Stimulated activated naive CD8-positive, alpha-beta T cell treated with anti-CD3 and anti-CD28 coated beads, Interleukin-15, amount 100 ng/mL, for 72 hours (primary cell): ENCODE measurements at regions not wholly inside any gene's neighbourhood (a gene's known extent, or its start where the extent isn't known, plus 50 kb on each side); places are given as distances from the start of the nearest gene placed in this dataset.

Experiments used
- ATAC-seq: fragments of 150-1000 bp; cut with Tn5 transposase; 2 replicates; pipeline ENCODE4 v1.10.0; 2021; ENCODE audit warnings: mild to moderate bottlenecking, moderate library complexity
- DNase-seq, 2 donors: peaks; one replicate each; pipeline ENCODE4 v3.0.0; 2021 to 2022
- H3K27ac Mint-ChIP-seq, 2 donors: one replicate each; pipeline ENCODE4 v1.8.0; 2022; ENCODE audit warnings: mild to moderate bottlenecking in 2 of 2, mixed read lengths in 2 of 2, moderate library complexity in 2 of 2
- H3K27me3 Mint-ChIP-seq: one replicate; pipeline ENCODE4 v1.8.0; 2022; ENCODE audit warnings: mixed read lengths
- H3K4me1 Mint-ChIP-seq: one replicate; pipeline ENCODE4 v1.8.0; 2022; ENCODE audit warnings: mild to moderate bottlenecking, mixed read lengths
- H3K4me3 Mint-ChIP-seq, 2 donors: one replicate each; pipeline ENCODE4 v1.8.0; 2022; ENCODE audit warnings: mild to moderate bottlenecking in 2 of 2, mixed read lengths in 2 of 2, moderate library complexity in 1 of 2
- H3K9me3 Mint-ChIP-seq, 2 donors: one replicate each; pipeline ENCODE4 v1.8.0; 2022; ENCODE audit warnings: mixed read lengths in 2 of 2

- Mint-ChIP-seq H3K27me3 (no peaks in the 10 kb centered on the region), H3K27ac (no peak overlapping the region), H3K9me3 (peaks cover 0 to 3% of the 10 kb centered on the region in 2 donors), H3K4me3 (no peak overlapping the region), H3K4me1 (no peaks in the 10 kb centered on the region)
- DNase-seq (no peak), ATAC-seq (no peak)
These were observed 176.6 kb upstream of the CENPE start for GRCh38 chr4:103374758-103375157.

- H3K4me3 Mint-ChIP-seq = no peak overlapping the region
- DNase-seq (no peak), ATAC-seq (no peak)
- H3K27ac Mint-ChIP-seq = no peak overlapping the region
- H3K9me3 Mint-ChIP-seq = no peaks in the 10 kb centered on the region
- H3K4me1 Mint-ChIP-seq = no peaks in the 10 kb centered on the region
- no peaks in the 10 kb centered on the region for H3K27me3 Mint-ChIP-seq
These were observed 176.2 kb upstream of the CENPE start for GRCh38 chr4:103374306-103374705.

GRCh38 chr4:103372002-103372558, 173.9 kb upstream of the CENPE start:
- no peaks in the 10 kb centered on the region for H3K27me3 Mint-ChIP-seq

GRCh38 chr4:103370336-103370735, 172.2 kb upstream of the CENPE start:
- DNase-seq (no peak), ATAC-seq (no peak)
- Mint-ChIP-seq H3K27ac (no peak overlapping the region), H3K4me3 (no peak overlapping the region), H3K9me3 (no peaks in the 10 kb centered on the region), H3K27me3 (no peaks in the 10 kb centered on the region), H3K4me1 (no peaks in the 10 kb centered on the region)

More at GRCh38 chr4:103372002-103372558, 173.9 kb upstream of the CENPE start:
- ATAC-seq (no peak), DNase-seq (no peak)
- Mint-ChIP-seq H3K4me3 (no peak overlapping the region), H3K9me3 (no peaks in the 10 kb centered on the region), H3K4me1 (no peaks in the 10 kb centered on the region), H3K27ac (no peak overlapping the region)

GRCh38 chr4:103365285-103365684, 167.1 kb upstream of the CENPE start:
- Mint-ChIP-seq H3K27me3 (no peaks in the 10 kb centered on the region), H3K9me3 (peaks cover 0 to 16% of the 10 kb centered on the region in 2 donors), H3K27ac (no peak overlapping the region), H3K4me3 (no peak overlapping the region), H3K4me1 (no peaks in the 10 kb centered on the region)
- DNase-seq = no peak
- no peak for ATAC-seq

GRCh38 chr4:103364083-103364482, 165.9 kb upstream of the CENPE start:
- H3K27me3 Mint-ChIP-seq = no peaks in the 10 kb centered on the region
- H3K4me3 Mint-ChIP-seq = no peak overlapping the region
- H3K9me3 Mint-ChIP-seq = peaks cover 7 to 28% of the 10 kb centered on the region in 2 donors
- DNase-seq (no peak), ATAC-seq (no peak)
- H3K27ac Mint-ChIP-seq = no peak overlapping the region
- H3K4me1 Mint-ChIP-seq = no peaks in the 10 kb centered on the region

- H3K4me1 Mint-ChIP-seq = no peaks in the 10 kb centered on the region
- no peak overlapping the region for H3K27ac Mint-ChIP-seq
- DNase-seq (no peak), ATAC-seq (no peak)
- H3K4me3 Mint-ChIP-seq = no peak overlapping the region
- no peaks in the 10 kb centered on the region for H3K27me3 Mint-ChIP-seq
- peaks cover 10 to 31% of the 10 kb centered on the region in 2 donors for H3K9me3 Mint-ChIP-seq
These were observed 163.8 kb upstream of the CENPE start for GRCh38 chr4:103361926-103362325.

GRCh38 chr4:103359900-103360299, 161.8 kb upstream of the CENPE start:
- no peak for DNase-seq
- peaks cover 10 to 31% of the 10 kb centered on the region in 2 donors for H3K9me3 Mint-ChIP-seq
- H3K4me3 Mint-ChIP-seq = no peak overlapping the region
- no peaks in the 10 kb centered on the region for H3K27me3 Mint-ChIP-seq
- no peaks in the 10 kb centered on the region for H3K4me1 Mint-ChIP-seq
- no peak for ATAC-seq
- H3K27ac Mint-ChIP-seq = no peak overlapping the region

- Mint-ChIP-seq H3K9me3 (peaks cover 3% of the 10 kb centered on the region in 2 donors), H3K4me1 (no peaks in the 10 kb centered on the region), H3K27ac (no peak overlapping the region), H3K27me3 (no peaks in the 10 kb centered on the region), H3K4me3 (no peak overlapping the region)
- ATAC-seq = no peak
- no peak for DNase-seq
These were observed 155.9 kb upstream of the CENPE start for GRCh38 chr4:103354006-103354405.

GRCh38 chr4:103329642-103330041, 131.5 kb upstream of the CENPE start:
- Mint-ChIP-seq H3K4me1 (no peaks in the 10 kb centered on the region), H3K27me3 (no peaks in the 10 kb centered on the region), H3K4me3 (no peak overlapping the region), H3K9me3 (peaks cover 0 to 5% of the 10 kb centered on the region in 2 donors), H3K27ac (no peak overlapping the region)
- ATAC-seq = no peak
- no peak for DNase-seq

GRCh38 chr4:103324811-103325210, 126.7 kb upstream of the CENPE start:
- no peaks in the 10 kb centered on the region for H3K9me3 Mint-ChIP-seq
- no peak overlapping the region for H3K4me3 Mint-ChIP-seq
- H3K27me3 Mint-ChIP-seq = no peaks in the 10 kb centered on the region
- DNase-seq = no peak
- no peaks in the 10 kb centered on the region for H3K4me1 Mint-ChIP-seq
- H3K27ac Mint-ChIP-seq = no peak overlapping the region
- no peak for ATAC-seq

GRCh38 chr4:103318327-103318726, 120.2 kb upstream of the CENPE start:
- DNase-seq (no peak), ATAC-seq (no peak)
- Mint-ChIP-seq H3K27ac (no peak overlapping the region), H3K27me3 (no peaks in the 10 kb centered on the region), H3K9me3 (peaks cover 15 to 20% of the 10 kb centered on the region in 2 donors), H3K4me1 (no peaks in the 10 kb centered on the region), H3K4me3 (no peak overlapping the region)

GRCh38 chr4:103308248-103308561, 110.1 kb upstream of the CENPE start:
- no peak for ATAC-seq
- Mint-ChIP-seq H3K27ac (no peak overlapping the region), H3K27me3 (peaks cover 11% of the 10 kb centered on the region), H3K4me1 (no peaks in the 10 kb centered on the region), H3K4me3 (no peak overlapping the region), H3K9me3 (peaks cover 10% of the 10 kb centered on the region in 2 donors)
- no peak for DNase-seq

GRCh38 chr4:103307453-103308247, 109.5 kb upstream of the CENPE start:
- Mint-ChIP-seq H3K9me3 (peaks cover 10% of the 10 kb centered on the region in 2 donors), H3K27me3 (peaks cover 11% of the 10 kb centered on the region), H3K4me1 (no peaks in the 10 kb centered on the region), H3K27ac (no peak overlapping the region), H3K4me3 (no peak overlapping the region)
- no peak for DNase-seq
- peak; percentile 12 for ATAC-seq

GRCh38 chr4:103306870-103307375, 108.8 kb upstream of the CENPE start:
- Mint-ChIP-seq H3K9me3 (peaks cover 10% of the 10 kb centered on the region in 2 donors), H3K4me1 (no peaks in the 10 kb centered on the region), H3K27me3 (peaks cover 11% of the 10 kb centered on the region), H3K27ac (no peak overlapping the region), H3K4me3 (no peak overlapping the region)
- DNase-seq = no peak
- ATAC-seq = peak; percentile 9

GRCh38 chr4:103305355-103305754, 107.2 kb upstream of the CENPE start:
- Mint-ChIP-seq H3K27ac (no peak overlapping the region), H3K9me3 (peaks cover 5 to 10% of the 10 kb centered on the region in 2 donors), H3K4me1 (no peaks in the 10 kb centered on the region), H3K4me3 (no peak overlapping the region), H3K27me3 (peaks cover 11% of the 10 kb centered on the region)
- no peak for ATAC-seq
- DNase-seq = no peak
